Lower leg skin (tissue), 3 donors: ENCODE measurements at regions not wholly inside any gene's neighbourhood (a gene's known extent, or its start where the extent isn't known, plus 50 kb on each side); places are given as distances from the start of the nearest gene placed in this dataset.
"Not testable (repeated sequence)": the region's sequence is repeated elsewhere in the genome, so short reads cannot be mapped to it uniquely, and the experiment has no call there.

Experiments used
- POLR2A ChIP-seq, 2 donors: fragments of 450-650 bp; IDR thresholded peaks; one replicate each; pipeline ENCODE4 v1.6.1; 2016 to 2017; ENCODE audit warnings: antibody characterized with exemption in 2 of 2, mild to moderate bottlenecking in 1 of 2, moderate library complexity in 1 of 2
- TF ChIP-seq, protein P1 (sequence below), 3 donors: fragments of 450-650 bp; IDR thresholded peaks; one replicate each; pipeline ENCODE4 v1.5.1; 2016; ENCODE audit warnings: antibody characterized with exemption in 3 of 3, mild to moderate bottlenecking in 3 of 3, moderate library complexity in 2 of 3

DNA sequence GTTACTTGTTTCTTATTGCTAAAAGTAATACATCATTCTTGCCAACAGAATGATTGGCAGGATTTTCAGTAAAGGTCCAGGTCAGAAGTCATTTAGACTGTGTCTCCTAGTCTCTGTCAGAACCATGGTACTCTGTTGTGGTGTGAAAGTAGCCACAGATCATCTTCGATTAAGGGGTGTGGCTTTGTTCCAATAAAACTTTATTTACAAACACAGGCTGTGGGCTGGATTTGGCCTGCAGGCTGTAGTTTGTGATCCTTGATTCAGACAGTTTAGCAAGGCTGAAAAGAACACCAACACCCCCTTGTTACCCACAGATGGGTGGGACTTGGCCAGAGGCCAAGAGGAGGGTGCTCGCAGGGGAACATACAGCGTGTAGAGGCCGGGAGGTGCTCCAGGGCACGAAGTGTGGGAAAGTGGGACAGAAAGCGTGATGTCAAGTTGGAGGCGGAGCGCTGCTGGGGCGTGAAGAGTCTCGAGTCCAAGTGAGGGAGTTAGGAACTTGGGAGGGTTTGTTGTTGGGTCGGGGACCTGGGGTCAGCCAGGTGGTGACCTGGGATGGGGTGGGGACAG is 117.3 kb upstream of the ALDH3B2 start:
- TF ChIP-seq, protein P1, sequence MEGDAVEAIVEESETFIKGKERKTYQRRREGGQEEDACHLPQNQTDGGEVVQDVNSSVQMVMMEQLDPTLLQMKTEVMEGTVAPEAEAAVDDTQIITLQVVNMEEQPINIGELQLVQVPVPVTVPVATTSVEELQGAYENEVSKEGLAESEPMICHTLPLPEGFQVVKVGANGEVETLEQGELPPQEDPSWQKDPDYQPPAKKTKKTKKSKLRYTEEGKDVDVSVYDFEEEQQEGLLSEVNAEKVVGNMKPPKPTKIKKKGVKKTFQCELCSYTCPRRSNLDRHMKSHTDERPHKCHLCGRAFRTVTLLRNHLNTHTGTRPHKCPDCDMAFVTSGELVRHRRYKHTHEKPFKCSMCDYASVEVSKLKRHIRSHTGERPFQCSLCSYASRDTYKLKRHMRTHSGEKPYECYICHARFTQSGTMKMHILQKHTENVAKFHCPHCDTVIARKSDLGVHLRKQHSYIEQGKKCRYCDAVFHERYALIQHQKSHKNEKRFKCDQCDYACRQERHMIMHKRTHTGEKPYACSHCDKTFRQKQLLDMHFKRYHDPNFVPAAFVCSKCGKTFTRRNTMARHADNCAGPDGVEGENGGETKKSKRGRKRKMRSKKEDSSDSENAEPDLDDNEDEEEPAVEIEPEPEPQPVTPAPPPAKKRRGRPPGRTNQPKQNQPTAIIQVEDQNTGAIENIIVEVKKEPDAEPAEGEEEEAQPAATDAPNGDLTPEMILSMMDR (IDR thresholded peaks at IDR 0.05) = not testable (repeated sequence)
- not testable (repeated sequence) for TF ChIP-seq POLR2A (IDR thresholded peaks at IDR 0.05)
